Cerebellar cortex (tissue), 1 donor: ENCODE measurements at regions not wholly inside any gene's neighbourhood (a gene's known extent, or its start where the extent isn't known, plus 50 kb on each side); places are given as distances from the start of the nearest gene placed in this dataset.
"Not testable (repeated sequence)": the region's sequence is repeated elsewhere in the genome, so short reads cannot be mapped to it uniquely, and the experiment has no call there.

Experiments used
- DNase-seq: peaks from one replicate; pipeline ENCODE4 v3.0.0-alpha.2; 2015; ENCODE audit warnings: low spot score

DNA sequence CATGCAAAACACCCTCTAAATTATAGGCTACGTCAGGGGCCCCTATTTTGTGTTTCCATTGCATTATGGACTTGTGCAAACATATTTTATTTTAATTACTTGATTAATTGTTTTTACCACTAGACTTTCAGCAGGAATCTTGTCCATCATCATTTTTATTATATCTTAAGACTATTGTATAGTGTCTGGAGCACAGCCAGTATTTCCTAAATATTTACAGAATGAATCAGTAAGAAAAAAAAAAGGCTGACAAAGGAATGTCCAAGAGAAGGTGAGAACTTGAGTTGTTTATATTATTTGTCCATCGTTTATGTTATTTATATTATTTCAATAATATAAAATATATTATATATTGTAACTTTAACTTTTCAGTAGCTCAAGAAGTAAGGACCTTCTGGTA, 664.7 kb downstream of the SLC6A15 start:
- no peak for DNase-seq

DNA sequence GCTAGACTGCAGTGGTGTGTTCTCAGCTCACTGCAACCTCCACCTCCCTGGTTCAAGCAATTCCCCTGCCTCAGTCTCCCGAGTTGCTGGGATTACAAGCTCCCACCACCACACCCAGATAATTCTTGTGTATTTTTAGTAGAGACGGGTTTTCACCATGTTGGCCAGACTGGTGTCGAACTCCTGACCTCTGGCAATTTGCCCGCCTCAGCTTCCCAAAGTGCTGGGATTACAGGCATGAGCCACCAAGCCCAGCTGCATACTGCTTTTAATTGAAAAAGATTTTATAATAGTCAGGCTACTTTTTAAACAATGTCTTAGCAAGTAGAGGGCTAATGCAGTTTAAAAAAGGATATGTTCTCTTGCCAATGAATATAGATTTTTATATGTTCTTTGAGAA, 668.9 kb downstream of the SLC6A15 start:
- DNase-seq, result no peak

DNA sequence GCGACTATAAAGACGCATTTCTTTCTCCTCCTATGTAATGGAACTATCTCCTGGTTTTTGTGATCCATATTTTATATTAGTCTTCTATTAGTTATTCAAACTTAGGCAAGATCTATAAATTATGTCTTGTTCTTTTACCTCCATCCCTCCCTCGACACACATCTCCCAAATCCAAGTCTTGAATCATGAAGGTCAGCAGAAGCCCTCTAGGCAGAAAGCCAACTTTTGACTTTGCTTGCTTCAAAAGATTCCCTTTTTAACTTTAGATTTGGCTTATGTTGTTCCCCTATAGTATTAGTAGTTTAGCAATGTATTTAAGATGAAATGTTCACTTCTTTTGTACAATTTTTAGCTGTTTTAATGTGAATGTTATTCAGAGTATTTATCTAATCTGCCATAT, 689.8 kb downstream of the SLC6A15 start:
- DNase-seq, result no peak

DNA sequence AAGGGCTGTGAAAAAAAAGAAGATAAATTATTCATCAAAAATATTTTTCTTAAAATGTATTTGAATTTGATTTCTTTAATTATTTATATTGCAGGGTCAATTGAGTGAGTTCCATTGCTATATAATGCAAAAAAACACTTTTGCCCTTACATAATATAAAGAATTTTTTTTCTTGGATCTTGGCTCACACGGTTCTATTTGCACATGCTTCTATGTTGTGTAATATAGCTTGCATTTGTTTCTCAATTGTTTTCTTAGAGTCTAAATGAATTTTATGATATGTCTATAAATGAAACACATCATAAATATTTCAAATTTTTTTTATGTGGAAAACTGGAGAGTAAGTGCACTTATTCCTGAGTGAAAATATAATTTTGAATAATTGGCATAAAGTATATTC, 694.2 kb downstream of the SLC6A15 start:
- DNase-seq, result no peak

DNA sequence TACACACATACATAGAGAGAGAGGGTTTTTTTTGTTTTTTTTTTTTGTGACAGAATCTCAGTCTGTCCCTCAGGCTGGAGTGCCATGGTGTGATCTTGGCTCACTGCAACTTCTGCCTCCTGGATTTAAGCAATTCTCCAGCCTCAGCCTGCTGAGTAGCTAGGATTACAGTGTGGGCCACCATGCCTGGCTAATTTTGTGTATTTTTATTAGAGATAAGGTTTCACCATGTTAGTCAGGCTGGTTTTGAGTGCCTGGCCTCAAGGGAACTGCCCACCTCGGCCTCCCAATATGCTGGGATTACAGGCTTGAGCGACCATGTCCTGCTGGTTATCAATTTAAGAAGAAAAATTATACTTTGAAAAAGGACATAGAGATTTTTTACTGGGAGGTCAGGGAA, 710.6 kb downstream of the SLC6A15 start:
- no peak for DNase-seq

DNA sequence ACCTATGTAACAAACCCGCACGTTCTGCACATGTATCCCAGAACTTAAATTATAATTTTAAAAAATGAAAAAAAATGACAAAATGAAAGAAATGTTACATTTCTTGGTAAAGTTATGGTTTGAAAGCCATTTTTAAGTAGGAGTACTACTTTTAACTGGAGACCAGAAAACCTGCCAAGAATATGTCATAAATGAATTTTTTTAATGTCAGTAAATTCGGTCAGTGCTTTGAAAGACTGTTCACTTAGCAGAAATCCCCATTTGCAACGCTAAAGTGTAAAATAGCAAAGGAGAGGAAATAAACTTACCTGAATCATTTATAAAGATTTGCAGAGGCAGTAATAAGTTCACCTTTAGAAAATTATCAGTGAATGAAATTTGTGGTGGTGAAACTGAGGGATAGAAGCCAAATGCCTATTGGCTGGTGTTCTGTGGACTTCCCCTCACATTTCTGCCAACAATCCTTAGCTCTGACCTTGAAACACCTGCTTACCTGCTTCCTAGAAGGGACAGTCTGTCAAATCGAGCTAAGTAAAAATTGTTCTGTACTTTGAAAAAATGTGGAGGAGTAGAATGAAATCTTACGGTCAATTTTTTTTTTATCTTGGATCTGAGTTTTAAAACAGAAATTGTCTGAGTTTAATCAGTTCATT, 714.2 kb downstream of the SLC6A15 start:
- peak; percentile 13 for DNase-seq

DNA sequence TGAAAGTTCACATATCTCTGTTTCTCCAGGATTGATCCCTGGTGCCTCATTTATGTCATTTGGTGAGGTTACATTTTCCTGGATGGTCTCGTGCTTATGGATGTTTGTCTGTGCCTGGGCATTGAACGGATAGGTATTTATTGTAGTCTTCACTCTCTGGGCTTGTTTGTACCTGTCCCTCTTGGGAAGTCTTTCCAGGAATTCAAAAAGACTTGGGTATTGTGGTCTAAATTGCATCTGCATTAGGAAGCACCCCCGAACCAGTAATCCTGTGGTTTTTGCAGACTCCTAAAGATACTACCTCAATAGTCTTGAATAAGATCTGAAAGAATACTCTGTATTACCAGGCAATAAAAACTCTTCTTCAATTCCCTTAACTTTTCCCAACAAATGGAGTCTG, 720.8 kb downstream of the SLC6A15 start:
- DNase-seq, result no peak

DNA sequence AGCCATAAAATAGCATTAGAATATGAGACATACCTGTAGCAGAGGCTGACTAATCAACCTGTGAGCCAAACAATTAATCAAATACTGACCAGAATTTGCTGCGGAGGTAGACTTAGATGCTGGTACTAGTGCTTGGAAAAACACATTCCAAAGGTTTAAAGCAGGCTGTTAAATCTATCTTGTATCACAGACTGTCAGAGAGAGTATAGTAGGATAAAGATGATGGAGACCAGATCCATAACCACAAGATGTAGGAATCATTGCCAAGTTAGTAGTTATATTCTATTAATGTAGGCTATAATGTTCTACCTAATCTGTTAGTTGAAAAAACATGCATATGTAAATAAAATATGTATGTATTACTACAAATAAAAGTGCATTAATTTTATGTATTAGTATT, 726.2 kb downstream of the SLC6A15 start:
- DNase-seq, result no peak

DNA sequence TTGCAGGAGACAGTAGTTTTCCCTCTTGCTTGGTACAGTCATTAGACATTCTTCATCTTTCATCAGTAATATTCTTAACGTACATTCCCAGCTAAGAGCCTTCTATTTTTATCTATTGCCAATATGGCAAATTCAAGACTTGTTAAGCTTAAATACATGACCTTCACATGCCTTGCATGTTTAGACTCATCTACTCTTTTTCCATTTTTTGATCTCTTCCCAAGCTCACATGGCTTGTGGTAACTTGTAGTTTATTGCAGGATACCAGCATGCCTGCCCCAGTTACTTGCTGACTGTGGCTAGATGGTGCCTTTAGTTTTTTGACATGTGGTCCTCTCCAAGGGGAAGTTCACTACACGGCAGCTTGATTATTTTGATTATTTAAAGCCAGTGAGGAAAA, 729.0 kb downstream of the SLC6A15 start:
- DNase-seq, result no peak

DNA sequence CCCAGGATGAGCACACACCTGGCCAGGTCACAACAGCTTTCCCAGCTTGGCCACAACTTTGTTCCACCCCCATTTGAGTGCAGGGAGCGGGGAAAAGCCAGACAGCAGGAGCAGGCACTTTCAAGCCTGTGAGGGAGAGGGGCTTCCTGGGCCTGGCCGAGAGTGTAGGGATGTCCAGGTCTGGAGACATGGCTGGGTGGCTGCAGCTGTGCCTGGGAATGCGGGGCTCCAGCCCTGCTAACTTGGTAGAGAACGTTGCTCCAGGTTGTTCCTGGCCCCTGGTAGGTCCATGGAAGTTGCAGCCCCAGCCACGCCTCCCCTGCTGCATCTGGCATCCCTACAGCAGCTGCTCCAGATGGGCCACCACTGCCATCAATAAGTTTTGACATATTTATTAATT, 738.5 kb downstream of the SLC6A15 start:
- no peak for DNase-seq

DNA sequence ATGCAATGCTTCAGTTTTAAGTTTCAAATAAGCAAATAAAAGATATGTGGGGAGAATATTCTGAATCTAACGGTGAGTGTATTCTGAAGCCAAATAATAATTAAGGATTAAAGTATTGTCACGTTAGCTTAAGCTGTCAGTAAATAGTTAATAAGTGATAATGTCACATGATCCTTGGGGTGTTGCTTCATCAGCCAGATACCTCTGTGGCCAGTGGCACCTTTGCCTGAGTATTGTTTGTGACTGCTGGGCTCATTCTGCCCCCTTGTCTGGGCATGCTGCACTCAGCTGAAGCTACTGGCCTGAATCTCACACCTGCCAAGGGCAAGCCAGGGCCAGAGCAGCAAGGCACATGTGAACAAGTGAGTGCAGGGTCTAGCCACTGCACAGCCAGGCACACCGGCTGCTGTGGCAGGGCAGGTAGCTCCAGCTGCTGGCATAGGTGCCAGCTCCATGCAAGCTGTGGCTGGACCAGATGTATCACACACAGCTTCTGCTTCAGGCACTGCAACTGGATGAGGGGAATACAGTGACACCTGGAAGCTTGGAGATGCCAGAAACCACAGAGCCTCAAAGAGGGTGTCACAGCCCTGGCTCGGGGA, 739.7 kb downstream of the SLC6A15 start:
- no peak for DNase-seq

DNA sequence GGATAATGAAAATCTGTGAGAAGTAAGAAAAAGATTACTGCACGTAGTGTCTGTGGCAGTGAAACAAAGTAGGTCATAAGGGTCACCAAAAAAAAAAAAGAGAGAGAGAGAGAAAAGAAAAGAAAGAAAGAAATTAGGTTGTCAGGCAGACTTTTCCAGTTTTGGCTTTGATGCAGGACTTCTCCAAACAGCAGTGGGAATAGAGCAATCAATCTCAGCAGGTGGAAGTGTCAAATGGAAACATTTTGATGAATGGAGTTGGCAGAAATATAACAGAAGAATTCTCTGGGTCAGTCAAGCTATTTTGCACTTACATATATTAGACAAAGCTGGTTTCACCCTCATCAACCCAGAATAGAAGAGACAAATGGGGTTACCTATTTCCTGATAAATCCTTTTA, 745.8 kb downstream of the SLC6A15 start:
- no peak for DNase-seq

DNA sequence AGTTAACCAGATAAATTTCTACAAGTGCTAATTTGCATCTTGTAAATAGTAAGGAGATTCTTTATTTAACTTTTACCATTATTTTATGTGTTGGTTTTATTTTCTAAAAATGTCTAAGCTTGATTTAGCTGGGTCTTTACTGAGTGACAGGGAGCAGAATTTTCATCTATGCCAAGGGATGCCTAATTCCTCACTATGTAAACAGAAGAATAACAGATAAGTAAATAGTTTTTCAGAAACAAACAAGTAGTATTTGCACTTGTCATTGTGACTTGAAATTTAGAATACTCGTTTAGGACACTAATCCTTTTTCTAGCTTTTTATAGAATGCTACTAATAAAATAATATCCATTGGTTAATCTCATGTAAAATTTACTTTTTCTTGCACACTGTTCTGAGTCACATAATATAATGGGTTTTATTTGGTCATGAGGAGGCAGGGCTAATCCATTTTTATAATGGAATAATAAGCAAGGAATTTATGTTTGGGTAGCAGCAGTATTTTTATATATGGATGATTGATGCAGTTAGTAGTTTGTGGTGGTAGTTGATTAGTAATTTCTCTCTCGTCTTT, 746.5 kb downstream of the SLC6A15 start:
- DNase-seq, result no peak

DNA sequence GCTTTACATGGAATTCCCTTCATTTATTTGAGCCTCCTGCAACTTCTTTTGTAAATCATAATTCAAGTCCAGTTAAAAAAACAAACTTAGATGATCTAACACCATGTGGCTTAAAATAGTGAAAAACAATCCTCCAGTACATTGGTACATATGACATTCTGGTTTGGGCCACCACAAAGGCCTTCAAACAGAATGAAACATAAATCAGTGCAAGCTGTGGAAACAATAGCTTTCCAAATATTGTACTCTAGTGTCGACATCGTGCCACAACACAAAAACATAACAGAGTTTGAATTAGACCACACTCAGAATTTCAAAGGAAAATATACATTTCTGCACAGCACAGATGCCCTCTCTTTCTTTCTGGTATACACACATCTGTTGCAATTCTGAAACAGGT, 751.3 kb downstream of the SLC6A15 start:
- no peak for DNase-seq

DNA sequence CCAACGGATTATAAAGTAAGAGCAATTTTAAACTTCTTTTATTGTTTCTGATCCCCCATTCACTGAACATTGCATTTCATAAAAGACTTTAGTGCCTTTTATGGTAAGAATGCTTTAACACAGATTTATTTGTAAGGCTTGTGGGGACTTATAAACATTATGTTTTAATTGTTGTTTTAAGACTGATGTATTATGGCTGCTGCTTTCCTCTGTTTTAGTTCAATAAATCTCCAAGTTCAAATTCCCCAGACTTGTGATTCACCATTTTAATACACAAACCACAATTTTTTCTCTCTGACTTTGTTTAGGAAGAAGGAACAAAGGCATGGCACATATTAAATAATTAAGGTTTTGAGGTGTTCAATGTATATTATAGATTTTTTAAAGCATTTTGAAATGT, 753.3 kb downstream of the SLC6A15 start:
- no peak for DNase-seq

DNA sequence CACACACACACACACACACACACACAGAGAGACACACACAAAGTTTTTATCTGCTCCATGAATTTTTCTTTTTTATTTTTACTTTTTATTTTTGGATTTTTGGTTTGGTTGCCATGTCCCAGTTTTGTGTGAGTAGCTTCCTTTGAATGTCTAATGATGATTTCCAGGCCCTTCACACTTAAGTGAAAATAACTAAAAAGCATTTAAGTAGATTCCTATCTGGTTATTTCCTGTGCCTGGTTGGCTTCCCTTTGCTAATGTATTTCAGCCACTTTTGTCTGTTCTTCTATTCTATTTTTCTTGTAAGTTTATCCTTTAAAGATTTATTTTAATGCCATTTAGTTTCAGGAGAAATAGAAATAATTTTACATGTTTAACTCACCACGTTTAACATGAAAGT, 755.4 kb downstream of the SLC6A15 start:
- no peak for DNase-seq

DNA sequence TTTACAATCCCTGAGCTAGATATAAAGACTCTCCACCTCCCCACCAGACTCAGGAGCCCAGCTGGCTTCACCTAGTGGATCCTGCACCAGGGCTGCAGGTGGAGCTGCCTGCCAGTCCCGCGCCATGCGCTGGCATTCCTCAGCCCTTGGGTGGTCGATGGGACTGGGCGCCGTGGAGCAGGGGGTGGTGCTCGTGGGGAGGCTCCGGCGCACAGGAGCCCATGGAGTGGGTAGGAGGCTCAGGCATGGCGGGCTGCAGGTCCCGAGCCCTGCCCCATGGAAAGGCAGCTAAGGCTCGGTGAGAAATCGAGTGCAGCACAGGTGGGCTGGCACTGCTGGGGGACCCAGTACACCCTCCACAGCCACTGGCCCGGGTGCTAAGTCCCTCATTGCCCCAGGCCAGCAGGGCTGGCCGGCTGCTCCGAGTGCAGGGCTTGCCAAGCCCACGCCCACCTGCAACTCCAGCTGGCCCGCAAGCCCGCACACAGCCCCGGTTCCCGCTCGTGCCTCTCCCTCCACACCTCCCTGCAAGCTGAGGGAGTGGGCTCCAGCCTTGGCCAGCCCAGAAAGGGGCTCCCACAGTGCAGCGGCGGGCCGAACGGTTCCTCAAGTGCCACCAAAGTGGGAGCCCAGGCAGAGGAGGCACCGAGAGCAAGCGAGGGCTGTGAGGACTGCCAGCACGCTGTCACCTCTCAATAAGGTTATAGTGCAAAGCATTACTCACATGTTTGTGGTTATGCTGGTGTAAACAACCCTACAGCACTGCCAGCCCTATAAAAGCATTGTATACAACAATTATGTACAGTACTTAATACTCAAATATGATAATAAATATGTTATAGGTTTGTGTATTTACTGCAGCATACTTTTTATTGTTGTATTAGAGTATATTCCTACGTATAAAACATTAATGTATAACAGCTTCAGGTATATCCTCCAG, 757.3 kb downstream of the SLC6A15 start:
- DNase-seq, result not testable (repeated sequence)

DNA sequence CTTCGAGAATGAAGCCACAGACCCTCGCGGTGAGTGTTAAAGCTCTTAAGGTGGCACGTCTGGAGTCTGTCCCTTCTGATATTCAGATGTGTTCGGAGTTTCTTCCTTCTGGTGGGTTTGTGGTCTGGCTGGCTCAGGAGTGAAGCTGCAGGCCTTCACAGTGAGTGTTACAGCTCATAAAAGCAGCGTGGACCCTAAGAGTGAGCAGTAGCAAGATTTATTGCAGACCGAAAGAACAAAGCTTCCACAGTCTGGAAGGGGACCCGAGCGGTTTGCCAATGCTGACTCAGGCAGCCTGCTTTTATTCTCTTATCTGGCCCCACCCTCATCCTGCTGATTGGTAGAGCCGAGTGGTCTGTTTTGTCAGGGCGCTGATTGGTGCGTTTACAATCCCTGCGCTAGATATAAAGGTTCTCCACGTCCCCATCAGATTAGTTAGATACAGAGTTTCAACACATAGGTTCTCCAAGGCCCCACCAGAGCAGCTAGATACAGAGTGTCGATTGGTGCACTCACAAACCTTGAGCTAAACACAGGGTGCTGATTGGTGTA, 758.1 kb downstream of the SLC6A15 start:
- DNase-seq, result not testable (repeated sequence)

DNA sequence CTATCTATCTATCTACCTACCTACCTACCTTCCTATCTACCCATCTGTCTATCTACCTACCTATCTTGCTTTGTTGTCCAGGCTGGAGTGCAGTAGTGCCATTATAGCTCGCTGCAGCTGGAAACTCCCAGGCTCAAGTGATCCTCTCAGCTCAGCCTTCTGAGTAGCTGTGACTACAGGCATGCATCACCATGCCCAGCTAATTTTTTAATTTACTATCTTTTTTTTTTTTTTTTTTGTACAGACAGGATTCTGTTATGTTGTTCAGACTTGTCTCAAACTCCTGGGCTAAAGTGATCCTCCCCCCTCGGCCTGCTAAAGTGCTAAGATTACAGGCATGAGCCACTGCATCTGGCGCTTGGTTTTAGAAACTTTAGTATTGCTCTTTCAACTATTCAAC, 762.4 kb downstream of the SLC6A15 start:
- no peak for DNase-seq

DNA sequence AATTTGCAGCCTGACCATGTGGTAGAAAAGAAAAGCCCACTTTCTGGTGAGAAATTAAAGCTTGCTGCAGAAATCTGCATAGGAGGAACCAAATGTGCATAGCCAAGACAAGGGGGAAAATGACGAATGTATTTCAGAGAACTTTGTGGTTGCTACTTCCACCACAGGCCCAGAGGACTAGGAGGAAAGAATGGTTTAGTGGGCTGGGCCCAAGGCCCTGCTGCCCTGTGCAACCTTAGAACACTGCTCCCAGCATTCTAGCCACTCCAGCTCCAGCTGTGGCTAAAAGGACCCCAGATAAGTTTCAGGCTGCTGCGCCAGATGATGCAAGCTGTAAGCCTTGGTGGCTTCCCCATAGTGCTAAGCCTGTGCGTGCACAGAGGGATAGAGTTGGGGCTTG, 764.3 kb downstream of the SLC6A15 start:
- no peak for DNase-seq

DNA sequence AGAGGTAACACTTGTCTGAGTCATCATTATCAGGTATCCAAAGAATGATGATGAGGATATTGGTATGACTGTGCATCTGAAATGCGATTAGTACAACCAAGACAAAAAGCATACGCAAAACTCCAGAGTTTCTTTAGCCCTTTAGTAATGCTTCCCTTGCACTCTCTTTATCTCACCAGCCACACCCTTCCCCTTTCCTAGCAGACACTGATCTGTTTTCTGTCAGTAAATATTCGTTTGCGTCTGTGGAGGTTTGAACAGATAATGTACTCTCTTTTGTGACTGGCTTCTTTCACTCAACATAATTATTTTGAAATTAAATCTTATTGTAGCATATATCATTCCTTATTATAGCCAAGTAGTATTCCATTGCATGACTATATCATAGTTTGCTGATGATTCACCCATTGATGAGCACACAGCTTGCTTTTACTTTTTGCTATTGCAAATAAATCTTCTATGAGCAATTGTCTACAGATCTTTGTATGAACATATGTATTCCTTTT, 775.7 kb downstream of the SLC6A15 start:
- no peak for DNase-seq

DNA sequence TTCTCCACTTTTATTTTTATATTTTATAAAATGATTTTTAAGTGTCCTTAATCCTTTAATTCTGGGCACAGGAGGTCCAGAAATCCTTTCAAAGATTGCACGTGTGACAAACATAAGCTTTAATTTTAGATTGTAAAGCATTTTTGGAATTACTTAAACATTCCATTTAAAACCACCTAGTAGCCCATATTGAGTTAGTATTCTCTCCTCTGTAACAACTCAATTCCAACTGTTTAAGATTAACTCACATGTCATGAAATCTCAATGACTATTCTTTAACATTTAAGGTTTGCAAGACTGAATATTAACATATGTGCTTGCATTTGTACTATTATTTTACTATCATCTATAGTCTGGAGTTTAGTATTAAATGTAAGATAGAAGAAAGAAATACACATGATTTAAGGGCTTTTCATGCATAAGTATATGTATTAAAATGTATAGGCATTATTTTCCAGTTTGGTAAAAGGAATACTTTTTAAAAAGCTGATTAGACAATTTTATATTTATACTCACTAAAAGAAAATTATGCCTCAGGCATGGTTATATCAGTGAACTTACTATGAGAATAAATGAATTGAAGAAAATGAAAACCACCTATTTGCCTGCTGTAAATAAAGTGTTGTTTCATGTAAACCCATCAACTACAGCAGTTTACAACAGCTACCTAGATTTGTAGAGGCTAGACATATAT, 776.9 kb downstream of the SLC6A15 start:
- no peak for DNase-seq
